KMS-11 (cell line): ENCODE measurements at regions not wholly inside any gene's neighbourhood (a gene's known extent, or its start where the extent isn't known, plus 50 kb on each side); places are given as distances from the start of the nearest gene placed in this dataset.

Experiments
- H2AFZ ChIP-seq: fragments of 200-600 bp; sonication (generic); 2 replicates; pipeline ENCODE4 v1.6.1; 2016; ENCODE audit warnings: antibody characterized with exemption, mixed run types, low read depth
- H3K27ac ChIP-seq: fragments of 200-600 bp; sonication (generic); 2 replicates; pipeline ENCODE4 v1.6.1; 2016; ENCODE audit warnings: mild to moderate bottlenecking, mixed run types
- H3K27me3 ChIP-seq: fragments of 200-600 bp; sonication (generic); 2 replicates; pipeline ENCODE4 v1.6.1; 2017; ENCODE audit warnings: mild to moderate bottlenecking, low read depth, mixed run types, moderate library complexity; ENCODE audit not compliant: insufficient read depth
- H3K36me3 ChIP-seq: fragments of 200-600 bp; sonication (generic); 2 replicates; pipeline ENCODE4 v1.6.1; 2017; ENCODE audit warnings: mild to moderate bottlenecking, mixed run types; ENCODE audit not compliant: insufficient read depth
- H3K4me1 ChIP-seq: fragments of 200-600 bp; sonication (generic); 2 replicates; pipeline ENCODE4 v1.6.1; 2016; ENCODE audit warnings: mild to moderate bottlenecking, low read depth, mixed run types; ENCODE audit not compliant: poor library complexity, severe bottlenecking
- H3K4me2 ChIP-seq: fragments of 200-600 bp; sonication (generic); 2 replicates; pipeline ENCODE4 v1.7.0; 2016; ENCODE audit warnings: mild to moderate bottlenecking, mixed run types
- H3K4me3 ChIP-seq: fragments of 200-600 bp; sonication (generic); IDR thresholded peaks from 2 replicates; pipeline ENCODE4 v1.6.1; 2017; ENCODE audit warnings: low read depth, low read length, mixed read lengths; ENCODE audit not compliant: insufficient read depth
- H3K79me2 ChIP-seq: fragments of 200-600 bp; sonication (generic); 2 replicates; pipeline ENCODE4 v1.6.1; 2016; ENCODE audit warnings: low read depth, mixed run types; ENCODE audit not compliant: insufficient read depth
- H3K9ac ChIP-seq: fragments of 200-600 bp; sonication (generic); 2 replicates; pipeline ENCODE4 v1.6.1; 2016; ENCODE audit warnings: mild to moderate bottlenecking, mixed run types
- H4K20me1 ChIP-seq: fragments of 200-600 bp; sonication (generic); 2 replicates; pipeline ENCODE4 v1.6.1; 2016; ENCODE audit warnings: mild to moderate bottlenecking, mixed run types; ENCODE audit not compliant: insufficient read depth
- CTCF ChIP-seq: fragments of 200-600 bp; sonication (generic); conservative IDR thresholded peaks from 2 replicates; pipeline ENCODE4 v1.6.1; 2017; ENCODE audit warnings: low read depth, mild to moderate bottlenecking, antibody characterized with exemption, low read length, moderate library complexity, mixed read lengths

DNA sequence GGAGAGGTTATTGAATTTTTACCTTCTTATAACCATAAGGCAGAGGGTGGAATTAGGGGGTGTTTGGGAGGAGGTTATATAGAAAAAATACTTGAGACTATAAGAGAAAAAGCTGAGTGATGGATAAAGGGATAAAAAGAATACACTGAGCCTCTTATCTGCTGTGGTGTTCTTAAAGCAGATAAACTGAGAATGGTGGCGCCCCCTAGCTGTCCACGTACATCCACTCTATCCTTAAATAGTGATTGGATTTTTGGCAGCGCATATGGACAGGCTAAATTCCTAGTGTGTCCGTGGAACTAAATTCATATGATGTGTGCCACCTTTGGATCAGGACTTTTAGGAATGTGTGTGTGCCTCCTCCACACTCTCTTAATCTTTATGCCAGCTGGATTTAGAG lies 121.1 kb downstream of the OXSM start:
- H3K9ac ChIP-seq = no peak overlapping the region
- H3K27ac ChIP-seq = no peak overlapping the region
- no peak overlapping the region for H3K4me2 ChIP-seq
- no peaks in the 10 kb centered on the region for H3K4me1 ChIP-seq
- H2AFZ ChIP-seq = no peak overlapping the region
- no peaks in the 10 kb centered on the region for H3K27me3 ChIP-seq
- H3K4me3 ChIP-seq = no peak overlapping the region
- no peaks in the 10 kb centered on the region for H3K36me3 ChIP-seq
- TF ChIP-seq CTCF = peak; percentile 54
- H4K20me1 ChIP-seq = no peaks in the 10 kb centered on the region
- H3K79me2 ChIP-seq = no peaks in the 10 kb centered on the region

DNA sequence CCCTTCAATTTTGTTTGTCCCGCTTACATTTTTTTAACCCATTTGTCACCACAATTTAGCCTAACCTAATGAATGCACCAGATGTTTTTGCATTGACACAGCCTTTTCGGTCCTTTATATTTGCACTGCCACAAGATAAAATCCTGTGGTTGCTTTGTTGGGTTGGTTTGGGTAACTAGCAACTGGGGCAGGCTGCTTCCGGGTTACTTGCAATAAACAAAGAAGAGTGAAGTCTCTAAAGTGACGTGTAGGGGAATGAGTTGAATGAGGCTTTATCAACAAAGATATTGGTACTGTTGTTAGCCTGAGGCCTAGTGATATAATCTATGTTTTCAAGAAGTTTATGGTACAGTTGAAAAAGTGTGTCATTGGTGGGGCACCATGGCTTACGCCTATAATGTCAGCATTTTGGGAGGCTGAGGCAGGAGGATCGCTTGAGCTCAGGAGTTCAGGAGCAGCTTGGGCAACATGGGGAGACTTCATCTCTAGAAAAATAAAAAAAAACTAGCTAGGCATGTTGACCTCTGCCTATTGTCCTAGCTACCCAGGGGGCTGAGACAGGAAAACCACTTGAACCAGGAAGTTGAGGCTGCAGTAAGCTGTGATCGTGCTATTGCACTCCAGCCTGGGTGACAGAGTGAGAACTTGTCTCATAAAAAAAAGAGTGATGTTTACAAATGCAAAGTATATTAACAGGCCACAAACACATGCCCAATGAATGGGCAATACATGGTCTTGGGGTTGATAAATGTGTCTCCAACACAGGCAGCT lies 121.8 kb downstream of the OXSM start:
- no peaks in the 10 kb centered on the region for H3K79me2 ChIP-seq
- no peaks in the 10 kb centered on the region for H4K20me1 ChIP-seq
- H3K36me3 ChIP-seq = no peaks in the 10 kb centered on the region
- TF ChIP-seq CTCF = no peak
- H3K4me2 ChIP-seq = no peak overlapping the region
- H3K4me1 ChIP-seq = no peaks in the 10 kb centered on the region
- no peak overlapping the region for H2AFZ ChIP-seq
- H3K9ac ChIP-seq = no peak overlapping the region
- H3K27ac ChIP-seq = no peak overlapping the region
- no peaks in the 10 kb centered on the region for H3K27me3 ChIP-seq
- no peak overlapping the region for H3K4me3 ChIP-seq

DNA sequence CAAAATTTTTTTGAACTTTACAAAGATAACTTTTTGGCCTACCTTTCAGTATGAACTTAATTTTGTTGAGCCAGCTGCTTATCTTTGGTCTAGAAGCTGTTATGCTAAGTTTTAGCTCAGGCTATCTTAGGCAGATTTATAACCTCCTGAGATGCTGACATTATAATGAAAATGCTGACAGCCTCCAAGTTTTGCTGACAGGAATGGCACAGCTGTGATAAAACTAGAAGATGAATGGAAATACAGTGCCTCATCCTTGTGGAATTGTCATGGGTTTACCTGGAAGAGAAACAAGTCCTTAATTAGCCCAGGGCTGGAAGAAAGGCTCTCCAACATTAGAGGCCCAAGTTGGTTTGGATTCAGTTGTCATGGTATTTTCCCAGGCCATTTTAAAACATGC lies 123.3 kb downstream of the OXSM start:
- TF ChIP-seq CTCF = no peak
- no peaks in the 10 kb centered on the region for H3K4me1 ChIP-seq
- H2AFZ ChIP-seq = no peak overlapping the region
- no peaks in the 10 kb centered on the region for H3K36me3 ChIP-seq
- H3K4me2 ChIP-seq = no peak overlapping the region
- H3K9ac ChIP-seq = no peak overlapping the region
- no peaks in the 10 kb centered on the region for H3K27me3 ChIP-seq
- no peak overlapping the region for H3K4me3 ChIP-seq
- H3K27ac ChIP-seq = no peak overlapping the region
- no peaks in the 10 kb centered on the region for H4K20me1 ChIP-seq
- no peaks in the 10 kb centered on the region for H3K79me2 ChIP-seq

GRCh38 chr3:25915673-25916072 lies 125.8 kb downstream of the OXSM start:
- Histone ChIP-seq H3K27ac (no peak overlapping the region), H3K4me3 (no peak overlapping the region), H3K4me2 (no peak overlapping the region), H3K9ac (no peak overlapping the region), H3K36me3 (no peaks in the 10 kb centered on the region), H3K27me3 (no peaks in the 10 kb centered on the region), H3K79me2 (no peaks in the 10 kb centered on the region), H2AFZ (no peak overlapping the region), H4K20me1 (no peaks in the 10 kb centered on the region), H3K4me1 (no peaks in the 10 kb centered on the region)
- TF ChIP-seq CTCF = no peak
